ACC112 (cell line): ENCODE measurements at regions not wholly inside any gene's neighbourhood (a gene's known extent, or its start where the extent isn't known, plus 50 kb on each side); places are given as distances from the start of the nearest gene placed in this dataset.

Experiments used
- H2AFZ ChIP-seq: fragments of 200-600 bp; sonication (generic); one replicate; pipeline ENCODE4 v1.6.0; 2017; ENCODE audit warnings: antibody characterized with exemption, low read length; ENCODE audit not compliant: unreplicated experiment
- H3K27ac ChIP-seq: fragments of 200-600 bp; sonication (generic); 2 replicates; pipeline ENCODE4 v1.5.1; 2014; ENCODE audit warnings: low read depth, mild to moderate bottlenecking, antibody characterized with exemption, low read length, moderate library complexity
- H3K27me3 ChIP-seq: fragments of 200-600 bp; sonication (generic); 2 replicates; pipeline ENCODE4 v1.6.1; 2014; ENCODE audit warnings: mild to moderate bottlenecking, antibody characterized with exemption, low read length, moderate library complexity, mixed read lengths; ENCODE audit not compliant: insufficient read depth
- H3K36me3 ChIP-seq: fragments of 200-600 bp; sonication (generic); 2 replicates; pipeline ENCODE4 v1.6.1; 2016; ENCODE audit warnings: mild to moderate bottlenecking, antibody characterized with exemption, low read length, moderate library complexity, mixed read lengths; ENCODE audit not compliant: insufficient read depth
- H3K4me1 ChIP-seq: fragments of 200-600 bp; sonication (generic); one replicate; pipeline ENCODE4 v1.6.1; 2016; ENCODE audit warnings: low read length, mixed read lengths; ENCODE audit not compliant: insufficient read depth, unreplicated experiment, control insufficient read depth
- H3K4me3 ChIP-seq: fragments of 200-600 bp; sonication (generic); 2 replicates; pipeline ENCODE4 v1.5.1; 2014; ENCODE audit warnings: mild to moderate bottlenecking, low read depth, low read length
- H3K79me2 ChIP-seq: fragments of 200-600 bp; sonication (generic); one replicate; pipeline ENCODE4 v1.6.0; 2016; ENCODE audit warnings: low read length; ENCODE audit not compliant: control insufficient read depth, unreplicated experiment, insufficient read depth

DNA sequence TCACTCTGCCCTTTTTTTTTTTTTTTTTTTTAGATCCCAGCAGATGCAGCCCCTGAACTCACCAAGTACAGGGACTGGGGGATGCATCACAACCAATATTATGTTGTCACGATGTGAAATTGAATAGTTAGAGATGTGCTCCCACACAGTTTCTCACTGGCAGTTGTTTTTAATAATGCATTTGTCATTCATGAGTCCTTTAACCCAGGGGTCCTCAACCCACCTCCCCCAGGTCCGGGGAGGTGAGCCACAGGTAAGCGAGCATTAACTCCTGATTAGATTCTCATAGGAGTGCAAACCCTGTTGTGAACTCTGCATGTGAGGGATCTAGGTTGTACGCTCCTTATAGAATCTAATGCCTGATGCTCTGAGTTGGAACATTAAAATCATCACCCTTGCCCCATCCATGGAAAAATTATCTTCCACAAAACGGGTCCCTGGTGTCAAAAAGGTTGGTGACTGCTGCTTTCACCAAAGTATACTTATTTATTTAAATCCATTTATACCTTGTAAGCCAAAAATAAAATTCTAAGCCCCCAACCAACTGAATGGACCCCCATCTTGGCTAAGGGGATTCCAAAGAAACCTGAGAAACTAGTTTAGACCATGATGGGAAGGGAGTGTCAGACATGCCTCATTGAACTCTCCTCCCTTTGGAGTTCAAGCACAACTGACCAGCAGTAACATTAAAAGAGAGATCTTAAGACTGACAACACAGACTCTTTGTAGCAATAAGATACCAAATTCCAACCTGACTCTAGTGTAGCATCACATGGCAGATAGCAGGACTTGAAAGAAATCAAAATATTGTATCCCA lies 119.3 kb upstream of the ATP1A1 start:
- no peaks in the 10 kb centered on the region for H3K4me1 ChIP-seq

GRCh38 chr1:116254776-116255175 lies 118.3 kb upstream of the ATP1A1 start:
- no peaks in the 10 kb centered on the region for H3K4me1 ChIP-seq
- H3K79me2 ChIP-seq = no peaks in the 10 kb centered on the region
- H3K36me3 ChIP-seq = no peaks in the 10 kb centered on the region
- H2AFZ ChIP-seq = no peak overlapping the region
- no peak overlapping the region for H3K4me3 ChIP-seq
- H3K27ac ChIP-seq = no peak overlapping the region
- peaks cover 46% of the 10 kb centered on the region for H3K27me3 ChIP-seq

More for the DNA sequence above, 119.3 kb upstream of the ATP1A1 start:
- H2AFZ ChIP-seq = no peak overlapping the region
- no peak overlapping the region for H3K4me3 ChIP-seq
- peaks cover 36% of the 10 kb centered on the region for H3K27me3 ChIP-seq
- H3K79me2 ChIP-seq = no peaks in the 10 kb centered on the region
- no peaks in the 10 kb centered on the region for H3K36me3 ChIP-seq
- H3K27ac ChIP-seq = no peak overlapping the region

- Histone ChIP-seq H3K36me3 (no peaks in the 10 kb centered on the region), H3K27me3 (peaks cover 51% of the 10 kb centered on the region), H3K4me3 (no peak overlapping the region), H3K79me2 (no peaks in the 10 kb centered on the region), H3K4me1 (no peaks in the 10 kb centered on the region), H3K27ac (no peak overlapping the region), H2AFZ (no peak overlapping the region)
Observed at GRCh38 chr1:116255486-116256285, 117.4 kb upstream of the ATP1A1 start.

GRCh38 chr1:116256286-116256649 lies 116.8 kb upstream of the ATP1A1 start:
- no peak overlapping the region for H2AFZ ChIP-seq

DNA sequence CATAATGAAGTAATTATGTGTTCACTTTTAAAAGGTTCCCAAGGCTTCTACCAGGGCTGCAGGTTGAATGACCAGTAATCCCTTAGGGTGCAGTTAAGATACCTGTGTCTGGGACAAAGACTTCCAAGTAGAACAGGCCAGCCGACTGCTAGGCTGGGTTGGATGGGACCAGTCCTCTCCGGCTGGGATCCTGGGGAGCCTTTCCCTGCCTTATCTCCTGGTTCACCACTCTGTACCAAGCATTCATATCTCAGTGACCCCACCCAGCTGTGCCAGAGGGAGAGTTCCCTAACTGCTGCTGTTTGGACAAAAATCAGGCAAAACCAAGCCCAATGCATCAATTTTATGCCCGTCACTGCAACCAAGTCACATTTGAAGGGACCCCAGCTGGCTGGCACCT lies 116.2 kb upstream of the ATP1A1 start:
- Histone ChIP-seq H2AFZ (no peak overlapping the region), H3K4me1 (no peaks in the 10 kb centered on the region), H3K79me2 (no peaks in the 10 kb centered on the region), H3K27ac (no peak overlapping the region), H3K36me3 (no peaks in the 10 kb centered on the region), H3K27me3 (peaks cover 57% of the 10 kb centered on the region), H3K4me3 (no peak overlapping the region)

More at GRCh38 chr1:116256286-116256649, 116.8 kb upstream of the ATP1A1 start:
- H3K4me1 ChIP-seq = no peaks in the 10 kb centered on the region
- no peak overlapping the region for H3K27ac ChIP-seq
- H3K79me2 ChIP-seq = no peaks in the 10 kb centered on the region
- H3K27me3 ChIP-seq = peaks cover 57% of the 10 kb centered on the region
- no peak overlapping the region for H3K4me3 ChIP-seq
- no peaks in the 10 kb centered on the region for H3K36me3 ChIP-seq

DNA sequence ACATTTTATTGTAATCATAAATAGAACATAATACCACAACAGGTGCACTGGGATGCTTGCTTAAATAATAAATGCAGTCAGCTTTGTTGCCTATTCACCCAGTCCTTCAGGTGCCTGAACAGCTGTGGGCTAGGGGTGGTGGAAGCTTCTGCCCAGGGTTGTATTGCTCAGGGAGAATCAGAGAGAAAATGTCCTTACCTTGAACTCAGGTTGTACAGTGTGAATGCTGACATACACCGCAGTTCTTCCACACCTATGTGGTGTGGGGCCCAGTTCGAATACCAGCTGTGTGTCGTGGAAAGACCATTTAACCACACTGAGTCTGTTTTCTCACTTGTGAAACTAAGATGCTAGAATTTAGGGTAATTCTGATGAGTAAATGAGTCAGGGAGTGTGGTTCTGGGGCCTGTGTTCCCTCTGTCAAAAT lies 115.7 kb upstream of the ATP1A1 start:
- H3K79me2 ChIP-seq = no peaks in the 10 kb centered on the region
- H3K4me3 ChIP-seq = no peak overlapping the region
- H3K36me3 ChIP-seq = no peaks in the 10 kb centered on the region
- H3K4me1 ChIP-seq = no peaks in the 10 kb centered on the region
- no peak overlapping the region for H3K27ac ChIP-seq
- no peak overlapping the region for H2AFZ ChIP-seq
- peaks cover 60% of the 10 kb centered on the region for H3K27me3 ChIP-seq

DNA sequence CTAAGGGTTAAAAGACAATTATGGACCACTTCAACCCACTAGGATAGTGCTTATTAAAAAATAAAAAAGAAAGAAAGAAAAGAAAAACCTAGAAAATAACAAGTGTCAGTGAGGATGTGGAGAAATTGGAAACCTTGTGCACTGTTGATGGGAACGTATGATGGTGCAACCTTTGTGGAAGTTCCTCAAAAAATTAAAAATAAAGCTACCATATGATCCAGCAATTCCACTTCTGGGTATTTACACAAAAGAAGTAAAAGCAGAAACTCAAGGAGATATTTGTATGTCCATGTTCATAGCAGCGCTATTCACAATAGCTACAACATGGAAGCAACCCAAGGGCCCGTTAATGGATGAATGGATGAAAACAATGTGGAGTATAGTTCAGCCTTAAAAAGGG lies 115.2 kb upstream of the ATP1A1 start:
- H3K27me3 ChIP-seq = peaks cover 65% of the 10 kb centered on the region
- no peaks in the 10 kb centered on the region for H3K4me1 ChIP-seq
- H3K36me3 ChIP-seq = no peaks in the 10 kb centered on the region
- no peak overlapping the region for H3K4me3 ChIP-seq
- H3K27ac ChIP-seq = no peak overlapping the region
- no peak overlapping the region for H2AFZ ChIP-seq
- H3K79me2 ChIP-seq = no peaks in the 10 kb centered on the region

- Histone ChIP-seq H3K36me3 (no peaks in the 10 kb centered on the region), H3K27me3 (peaks cover 69% of the 10 kb centered on the region), H3K27ac (no peak overlapping the region), H3K4me1 (no peaks in the 10 kb centered on the region), H3K79me2 (no peaks in the 10 kb centered on the region), H3K4me3 (no peak overlapping the region), H2AFZ (no peak overlapping the region)
Observed at GRCh38 chr1:116258668-116259419, 114.2 kb upstream of the ATP1A1 start.

GRCh38 chr1:116259663-116260062 lies 113.4 kb upstream of the ATP1A1 start:
- no peaks in the 10 kb centered on the region for H3K4me1 ChIP-seq
- H3K27me3 ChIP-seq = peaks cover 69% of the 10 kb centered on the region
- no peak overlapping the region for H2AFZ ChIP-seq

DNA sequence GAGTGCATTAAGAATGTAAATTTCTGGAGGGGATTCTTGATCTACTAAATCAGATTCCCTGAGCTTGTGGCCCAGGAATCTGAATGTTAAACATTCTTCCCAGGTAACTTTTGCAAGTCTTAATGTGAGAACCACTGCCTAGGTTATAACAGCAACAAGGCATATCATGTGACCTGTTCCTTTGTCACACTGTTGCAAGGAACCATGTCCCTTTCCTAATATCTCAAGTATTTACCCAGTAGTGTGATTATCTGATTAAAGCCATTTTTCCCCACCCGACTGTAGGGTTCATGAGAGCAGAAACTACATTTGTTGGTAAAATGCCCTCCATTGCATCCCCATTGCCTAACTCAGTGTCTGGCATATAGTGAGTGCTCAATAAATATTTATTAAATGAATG lies 112.9 kb upstream of the ATP1A1 start:
- Histone ChIP-seq H3K79me2 (no peaks in the 10 kb centered on the region), H3K27me3 (peaks cover 69% of the 10 kb centered on the region), H2AFZ (no peak overlapping the region), H3K27ac (no peak overlapping the region), H3K4me3 (no peak overlapping the region), H3K36me3 (no peaks in the 10 kb centered on the region), H3K4me1 (no peaks in the 10 kb centered on the region)

More at GRCh38 chr1:116259663-116260062, 113.4 kb upstream of the ATP1A1 start:
- H3K79me2 ChIP-seq = no peaks in the 10 kb centered on the region
- no peak overlapping the region for H3K4me3 ChIP-seq
- no peaks in the 10 kb centered on the region for H3K36me3 ChIP-seq
- H3K27ac ChIP-seq = no peak overlapping the region
